Panc1 (cell line): ENCODE measurements at regions not wholly inside any gene's neighbourhood (a gene's known extent, or its start where the extent isn't known, plus 50 kb on each side); places are given as distances from the start of the nearest gene placed in this dataset.

Experiments used
- ATAC-seq: fragments of 200-7000 bp; cut with Tn5 transposase; 2 replicates; pipeline ENCODE4 v1.9.1; 2020; ENCODE audit warnings: mild to moderate bottlenecking, moderate library complexity
- BruUV-seq: library from RNA; stranded (reverse); fragments of 400-500 nt; replicated peaks from 2 replicates; lab custom pipeline; 2021; lab: Mats Ljungman, UMichigan
- CTCF ChIA-PET: fragments of 300-600 bp; sonication (Branson Sonifier 250); formaldehyde crosslinking; loops from one replicate; lab custom pipeline; 2022; ENCODE audit warnings: antibody characterized with exemption; lab: Charles Lee
- POLR2A ChIA-PET: fragments of 300-600 bp; sonication (Branson Sonifier 250); formaldehyde crosslinking; loops from one replicate; lab custom pipeline; 2022; ENCODE audit warnings: antibody characterized with exemption; lab: Charles Lee
- DNase-seq: peaks from one replicate; pipeline ENCODE4 v3.0.0-alpha.2; 2010; ENCODE audit warnings: low read depth, low spot score
- H3K27ac ChIP-seq: 2 replicates; pipeline ENCODE4 v1.5.1; 2011; ENCODE audit warnings: mild to moderate bottlenecking, low read length, inconsistent platforms
- H3K27me3 ChIP-seq: fragments of 200-500 bp; sonication (Bioruptor generic); 2 replicates; pipeline ENCODE4 v1.6.0; 2014; ENCODE audit warnings: low read length, inconsistent platforms; ENCODE audit not compliant: control insufficient read depth, insufficient read depth
- H3K36me3 ChIP-seq: fragments of 200-500 bp; sonication (Bioruptor generic); 2 replicates; pipeline ENCODE4 v1.5.1; 2014; ENCODE audit warnings: inconsistent platforms, mild to moderate bottlenecking, low read length, moderate library complexity; ENCODE audit not compliant: control insufficient read depth, insufficient read depth
- H3K4me1 ChIP-seq: 2 replicates; pipeline ENCODE4 v1.5.1; 2011; ENCODE audit warnings: inconsistent platforms, mild to moderate bottlenecking, low read length, moderate library complexity; ENCODE audit not compliant: control insufficient read depth, insufficient read depth
- H3K4me3 ChIP-seq, 2 experiments: 2 replicates each; pipeline ENCODE4 v1.5.1; 2011 to 2012; ENCODE audit warnings: low read depth in 2 of 2, low read length in 2 of 2, mild to moderate bottlenecking in 2 of 2, inconsistent platforms in 1 of 2, moderate library complexity in 1 of 2
- H3K9me3 ChIP-seq: fragments of 200-500 bp; sonication (Bioruptor generic); 2 replicates; pipeline ENCODE4 v1.5.1; 2014; ENCODE audit warnings: low read depth, mild to moderate bottlenecking, inconsistent platforms, low read length, moderate library complexity; ENCODE audit not compliant: control insufficient read depth, insufficient read depth
- POLR2AphosphoS5 ChIP-seq: IDR thresholded peaks from 2 replicates; pipeline ENCODE4 v1.6.1; 2012; ENCODE audit warnings: mild to moderate bottlenecking, low read depth, low read length, moderate library complexity
- SIN3A ChIP-seq: IDR thresholded peaks from 2 replicates; pipeline ENCODE4 v1.6.1; 2012; ENCODE audit warnings: low read depth, mild to moderate bottlenecking, low read length, moderate library complexity, borderline replicate concordance; ENCODE audit not compliant: insufficient read depth
- TCF7L2 ChIP-seq: IDR thresholded peaks from 2 replicates; pipeline ENCODE4 v1.6.1; 2011; ENCODE audit warnings: mild to moderate bottlenecking, low read depth, low read length, inconsistent platforms
- in situ Hi-C: cut with HindIII; loops from 2 replicates; pipeline ENCODE4 v1.10.0; 2016; ENCODE audit warnings: low sequenced_read_pairs, low pct_unique_long_range_greater_than_20kb
- intact Hi-C: fragments of 100-400 bp; cut with micrococcal nuclease; formaldehyde crosslinking; loops from one replicate; pipeline ENCODE4 v1.10.0; 2022; ENCODE audit not compliant: unreplicated experiment
- TF ChIP-seq, protein P1 (sequence below): fragments of 450-650 bp; IDR thresholded peaks from 2 replicates; pipeline ENCODE4 v1.5.1; 2017; ENCODE audit warnings: mild to moderate bottlenecking
- TF ChIP-seq, protein P2 (sequence below), 2 experiments: IDR thresholded peaks; 2 replicates each; pipeline ENCODE4 v1.6.1; 2011 to 2012; ENCODE audit warnings: low read depth in 2 of 2, control low read depth in 1 of 2, low read length in 1 of 2, mild to moderate bottlenecking in 1 of 2, moderate library complexity in 1 of 2; ENCODE audit not compliant: insufficient read depth in 1 of 2

DNA sequence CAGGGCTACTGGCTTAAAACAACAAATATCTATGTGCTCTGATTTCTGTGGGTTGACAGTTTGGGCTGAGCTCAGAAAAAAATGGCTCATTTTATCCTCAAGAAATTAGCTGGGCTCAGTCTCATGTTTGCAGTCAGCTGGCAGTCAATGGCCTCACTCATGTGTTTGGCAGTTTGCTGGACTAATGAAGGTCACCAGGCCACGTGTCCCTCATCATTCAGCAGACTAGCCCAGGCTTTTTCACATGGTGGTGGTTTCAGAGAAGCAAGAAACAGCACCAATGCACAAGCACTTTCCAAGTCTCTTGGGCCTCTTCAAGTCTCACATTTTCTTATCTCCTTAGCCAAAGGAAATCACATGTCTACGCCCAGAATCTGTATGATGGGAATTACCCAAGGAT is 478.3 kb upstream of the PPP2R3A start:
- H3K27me3 ChIP-seq, result peaks cover 3% of the 10 kb centered on the region; the same call in 1 of the 2 replicates
- no peak for ATAC-seq
- BruUV-seq, result no TSS peak
- H3K9me3 ChIP-seq, result no peaks in the 10 kb centered on the region
- POLR2A ChIA-PET, result no interaction called here
- CTCF ChIA-PET, result interaction anchor here (0.6 kb wide), 1 partner anchor 382 kb away, joined by 5 read pairs; no protein-coding TSS in a partner anchor
- H3K4me3 ChIP-seq, result no peak overlapping the region
- no peak overlapping the region for H3K27ac ChIP-seq
- H3K4me1 ChIP-seq, result no peaks in the 10 kb centered on the region
- no peaks in the 10 kb centered on the region for H3K36me3 ChIP-seq
- in situ Hi-C loops (no loop called here), intact Hi-C loops (no loop called here)
- DNase-seq, result no peak
- TF ChIP-seq POLR2AphosphoS5, result no peak
- no peak for TF ChIP-seq TCF7L2
- TF ChIP-seq SIN3A, result no peak
- TF ChIP-seq, protein P1, sequence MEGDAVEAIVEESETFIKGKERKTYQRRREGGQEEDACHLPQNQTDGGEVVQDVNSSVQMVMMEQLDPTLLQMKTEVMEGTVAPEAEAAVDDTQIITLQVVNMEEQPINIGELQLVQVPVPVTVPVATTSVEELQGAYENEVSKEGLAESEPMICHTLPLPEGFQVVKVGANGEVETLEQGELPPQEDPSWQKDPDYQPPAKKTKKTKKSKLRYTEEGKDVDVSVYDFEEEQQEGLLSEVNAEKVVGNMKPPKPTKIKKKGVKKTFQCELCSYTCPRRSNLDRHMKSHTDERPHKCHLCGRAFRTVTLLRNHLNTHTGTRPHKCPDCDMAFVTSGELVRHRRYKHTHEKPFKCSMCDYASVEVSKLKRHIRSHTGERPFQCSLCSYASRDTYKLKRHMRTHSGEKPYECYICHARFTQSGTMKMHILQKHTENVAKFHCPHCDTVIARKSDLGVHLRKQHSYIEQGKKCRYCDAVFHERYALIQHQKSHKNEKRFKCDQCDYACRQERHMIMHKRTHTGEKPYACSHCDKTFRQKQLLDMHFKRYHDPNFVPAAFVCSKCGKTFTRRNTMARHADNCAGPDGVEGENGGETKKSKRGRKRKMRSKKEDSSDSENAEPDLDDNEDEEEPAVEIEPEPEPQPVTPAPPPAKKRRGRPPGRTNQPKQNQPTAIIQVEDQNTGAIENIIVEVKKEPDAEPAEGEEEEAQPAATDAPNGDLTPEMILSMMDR, result no peak
- TF ChIP-seq, protein P2, sequence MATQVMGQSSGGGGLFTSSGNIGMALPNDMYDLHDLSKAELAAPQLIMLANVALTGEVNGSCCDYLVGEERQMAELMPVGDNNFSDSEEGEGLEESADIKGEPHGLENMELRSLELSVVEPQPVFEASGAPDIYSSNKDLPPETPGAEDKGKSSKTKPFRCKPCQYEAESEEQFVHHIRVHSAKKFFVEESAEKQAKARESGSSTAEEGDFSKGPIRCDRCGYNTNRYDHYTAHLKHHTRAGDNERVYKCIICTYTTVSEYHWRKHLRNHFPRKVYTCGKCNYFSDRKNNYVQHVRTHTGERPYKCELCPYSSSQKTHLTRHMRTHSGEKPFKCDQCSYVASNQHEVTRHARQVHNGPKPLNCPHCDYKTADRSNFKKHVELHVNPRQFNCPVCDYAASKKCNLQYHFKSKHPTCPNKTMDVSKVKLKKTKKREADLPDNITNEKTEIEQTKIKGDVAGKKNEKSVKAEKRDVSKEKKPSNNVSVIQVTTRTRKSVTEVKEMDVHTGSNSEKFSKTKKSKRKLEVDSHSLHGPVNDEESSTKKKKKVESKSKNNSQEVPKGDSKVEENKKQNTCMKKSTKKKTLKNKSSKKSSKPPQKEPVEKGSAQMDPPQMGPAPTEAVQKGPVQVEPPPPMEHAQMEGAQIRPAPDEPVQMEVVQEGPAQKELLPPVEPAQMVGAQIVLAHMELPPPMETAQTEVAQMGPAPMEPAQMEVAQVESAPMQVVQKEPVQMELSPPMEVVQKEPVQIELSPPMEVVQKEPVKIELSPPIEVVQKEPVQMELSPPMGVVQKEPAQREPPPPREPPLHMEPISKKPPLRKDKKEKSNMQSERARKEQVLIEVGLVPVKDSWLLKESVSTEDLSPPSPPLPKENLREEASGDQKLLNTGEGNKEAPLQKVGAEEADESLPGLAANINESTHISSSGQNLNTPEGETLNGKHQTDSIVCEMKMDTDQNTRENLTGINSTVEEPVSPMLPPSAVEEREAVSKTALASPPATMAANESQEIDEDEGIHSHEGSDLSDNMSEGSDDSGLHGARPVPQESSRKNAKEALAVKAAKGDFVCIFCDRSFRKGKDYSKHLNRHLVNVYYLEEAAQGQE (IDR thresholded peaks at IDR 0.05; ENCODE audit: insufficient read depth in 1 of 2, low read depth in 2 of 2, low read length in 1 of 2), result no peak

DNA sequence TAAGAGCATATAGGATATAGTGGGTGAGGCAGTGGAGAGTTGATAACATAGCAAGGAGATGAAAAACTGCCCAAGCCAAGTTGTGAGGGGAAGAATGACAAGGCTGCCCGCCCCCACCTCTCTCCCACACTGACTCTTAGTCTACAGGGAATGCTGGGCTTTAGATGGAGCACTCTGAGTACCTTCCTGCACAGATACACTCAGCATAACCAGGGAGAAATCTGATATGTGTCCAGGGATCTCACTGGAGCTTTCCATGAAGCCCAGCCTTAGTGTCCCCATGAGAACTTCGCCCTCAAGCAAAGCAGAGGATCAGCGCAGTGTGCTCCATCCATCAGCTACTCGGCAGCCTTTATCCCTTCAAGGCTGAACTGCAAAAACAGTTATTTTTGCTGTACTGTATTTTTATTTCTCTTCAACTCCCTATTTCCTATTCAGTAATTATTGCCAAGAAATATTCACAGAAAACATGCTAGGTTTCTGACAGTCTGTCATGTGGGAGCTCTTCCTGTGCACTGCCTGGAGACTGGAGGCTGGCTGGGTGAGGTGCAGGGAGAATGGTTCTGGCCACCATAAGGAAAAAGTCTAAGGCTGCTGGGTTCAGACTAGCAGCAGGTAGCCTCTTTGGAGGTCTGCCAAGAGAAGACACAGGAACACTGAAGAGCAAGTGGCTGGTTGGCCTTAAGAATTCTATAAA is 475.2 kb upstream of the PPP2R3A start:
- ATAC-seq (no peak), DNase-seq (no peak)
- TF ChIP-seq, protein P2 (IDR thresholded peaks at IDR 0.05; ENCODE audit: insufficient read depth in 1 of 2, low read depth in 2 of 2, low read length in 1 of 2), result no peak
- TF ChIP-seq TCF7L2 (no peak), POLR2AphosphoS5 (no peak), SIN3A (no peak)
- TF ChIP-seq, protein P1, result no peak
- in situ Hi-C loops (no loop called here), intact Hi-C loops (no loop called here)
- BruUV-seq, result no TSS peak
- ChIA-PET CTCF (no interaction called here), POLR2A (no interaction called here)
- no peaks in the 10 kb centered on the region for H3K9me3 ChIP-seq
- no peaks in the 10 kb centered on the region for H3K36me3 ChIP-seq
- peaks cover 6% of the 10 kb centered on the region for H3K27me3 ChIP-seq
- no peaks in the 10 kb centered on the region for H3K4me1 ChIP-seq
- H3K4me3 ChIP-seq, result no peak overlapping the region
- no peak overlapping the region for H3K27ac ChIP-seq
